PC-3 (cell line): ENCODE measurements at regions not wholly inside any gene's neighbourhood (a gene's known extent, or its start where the extent isn't known, plus 50 kb on each side); places are given as distances from the start of the nearest gene placed in this dataset.
A peak's percentile ranks its signal among the peaks of the same experiment; 100 is the strongest.

ENCODE experiments used
- ATAC-seq: fragments of 200-7000 bp; cut with Tn5 transposase; 2 replicates; pipeline ENCODE4 v1.9.1; 2020; ENCODE audit warnings: mild to moderate bottlenecking, moderate library complexity
- BruUV-seq: library from RNA; stranded (reverse); fragments of 400-500 nt; replicated peaks from 2 replicates; lab custom pipeline; 2021; lab: Mats Ljungman, UMichigan
- CTCF ChIA-PET: fragments of 300-600 bp; sonication (Branson Sonifier 250); formaldehyde crosslinking; loops from one replicate; lab custom pipeline; 2022; ENCODE audit warnings: antibody characterized with exemption; lab: Charles Lee
- POLR2A ChIA-PET: fragments of 300-600 bp; sonication (Branson Sonifier 250); formaldehyde crosslinking; loops from one replicate; lab custom pipeline; 2022; ENCODE audit warnings: antibody characterized with exemption; ENCODE audit not compliant: unreplicated experiment; lab: Charles Lee
- DNase-seq: peaks from one replicate; pipeline ENCODE4 v3.0.0-alpha.2; 2015
- H2AFZ ChIP-seq: fragments of 300-600 bp; sonication (generic); 2 replicates; pipeline ENCODE4 v1.6.0; 2016; ENCODE audit warnings: antibody characterized with exemption, low read length
- H3F3A ChIP-seq: fragments of 300-600 bp; sonication (generic); one replicate; pipeline ENCODE4 v1.6.0; 2017; ENCODE audit warnings: antibody characterized with exemption, low read length, control low read depth, mild to moderate bottlenecking; ENCODE audit not compliant: unreplicated experiment
- H3K27ac ChIP-seq: fragments of 300-600 bp; sonication (generic); 2 replicates; pipeline ENCODE4 v1.5.1; 2016; ENCODE audit warnings: mild to moderate bottlenecking, low read length
- H3K27me3 ChIP-seq: fragments of 300-600 bp; sonication (generic); 2 replicates; pipeline ENCODE4 v1.6.1; 2016; ENCODE audit warnings: low read length, mixed read lengths
- H3K36me3 ChIP-seq: fragments of 300-600 bp; sonication (generic); 2 replicates; pipeline ENCODE4 v1.6.1; 2016; ENCODE audit warnings: low read depth, mixed run types, low read length, mixed read lengths
- H3K4me1 ChIP-seq: fragments of 300-600 bp; sonication (generic); 2 replicates; pipeline ENCODE4 v1.5.1; 2016; ENCODE audit warnings: low read length; ENCODE audit not compliant: insufficient read depth
- H3K4me2 ChIP-seq: fragments of 300-600 bp; sonication (generic); 2 replicates; pipeline ENCODE4 v1.6.0; 2016; ENCODE audit warnings: low read length
- H3K4me3 ChIP-seq: fragments of 300-600 bp; sonication (generic); 2 replicates; pipeline ENCODE4 v1.5.1; 2016; ENCODE audit warnings: mild to moderate bottlenecking, low read length, mixed read lengths
- H3K79me2 ChIP-seq: fragments of 300-600 bp; sonication (generic); 2 replicates; pipeline ENCODE4 v1.6.1; 2017; ENCODE audit warnings: low read length, mixed read lengths
- H3K9ac ChIP-seq: fragments of 300-600 bp; sonication (generic); 2 replicates; pipeline ENCODE4 v1.6.0; 2016; ENCODE audit warnings: mild to moderate bottlenecking, low read length
- H3K9me2 ChIP-seq: fragments of 300-600 bp; sonication (generic); replicated peaks from 2 replicates; pipeline ENCODE4 v1.6.1; 2016; ENCODE audit warnings: mixed run types, low read length, mixed read lengths
- H3K9me3 ChIP-seq: fragments of 300-600 bp; sonication (generic); 2 replicates; pipeline ENCODE4 v1.6.1; 2016; ENCODE audit warnings: low read length, mixed read lengths
- H4K20me1 ChIP-seq: fragments of 300-600 bp; sonication (generic); 2 replicates; pipeline ENCODE4 v1.6.1; 2016; ENCODE audit warnings: low read length, mixed read lengths
- CTCF ChIP-seq: fragments of 300-600 bp; sonication (generic); conservative IDR thresholded peaks from 2 replicates; pipeline ENCODE4 v1.5.1; 2017; ENCODE audit warnings: antibody characterized with exemption, low read depth, mild to moderate bottlenecking, low read length
- EZH2 ChIP-seq: fragments of 300-600 bp; sonication (generic); IDR thresholded peaks from one replicate; pipeline ENCODE4 v1.6.1; 2017; ENCODE audit warnings: antibody characterized with exemption, mild to moderate bottlenecking, low read length; ENCODE audit not compliant: unreplicated experiment
- EZH2phosphoT487 ChIP-seq: fragments of 300-600 bp; sonication (generic); IDR thresholded peaks from 2 replicates; pipeline ENCODE4 v1.6.1; 2018; ENCODE audit warnings: mild to moderate bottlenecking, antibody characterized with exemption, low read length, borderline replicate concordance
- intact Hi-C: fragments of 100-400 bp; cut with micrococcal nuclease; formaldehyde crosslinking; loops from 2 replicates; pipeline ENCODE4 v1.9.0; 2023

GRCh38 chr3:80308637-80309036, 540.8 kb upstream of the ROBO1 start:
- H3F3A ChIP-seq = no peaks in the 10 kb centered on the region
- no peaks in the 10 kb centered on the region for H3K27me3 ChIP-seq
- H3K4me1 ChIP-seq = no peaks in the 10 kb centered on the region
- H3K4me2 ChIP-seq = no peak overlapping the region
- H3K36me3 ChIP-seq = no peaks in the 10 kb centered on the region
- H3K9ac ChIP-seq = no peak overlapping the region
- CTCF ChIA-PET = no interaction called here
- H3K9me2 ChIP-seq = no peaks in the 10 kb centered on the region
- H3K9me3 ChIP-seq = no peaks in the 10 kb centered on the region
- no peak for DNase-seq
- H4K20me1 ChIP-seq = no peaks in the 10 kb centered on the region
- POLR2A ChIA-PET = no interaction called here
- 0 out of 2 replicates have a peak, but pooled peaks have one; percentile 14 for TF ChIP-seq CTCF
- TF ChIP-seq EZH2 = no peak
- H2AFZ ChIP-seq = no peak overlapping the region
- intact Hi-C loops = no loop called here
- no peaks in the 10 kb centered on the region for H3K79me2 ChIP-seq
- no peak for ATAC-seq
- H3K27ac ChIP-seq = no peak overlapping the region
- BruUV-seq = no TSS peak
- H3K4me3 ChIP-seq = no peak overlapping the region

- intact Hi-C loops = no loop called here
- no peaks in the 10 kb centered on the region for H3K9me3 ChIP-seq
- DNase-seq (no peak), ATAC-seq (no peak)
- no peaks in the 10 kb centered on the region for H3K27me3 ChIP-seq
- CTCF ChIA-PET = no interaction called here
- no peak for TF ChIP-seq EZH2phosphoT487
- TF ChIP-seq CTCF = no peak
- no peak for TF ChIP-seq EZH2
- no peak overlapping the region for H2AFZ ChIP-seq
- no peaks in the 10 kb centered on the region for H3F3A ChIP-seq
- no peaks in the 10 kb centered on the region for H3K9me2 ChIP-seq
- no peak overlapping the region for H3K9ac ChIP-seq
- H4K20me1 ChIP-seq = no peaks in the 10 kb centered on the region
- no peaks in the 10 kb centered on the region for H3K36me3 ChIP-seq
- no peak overlapping the region for H3K27ac ChIP-seq
- POLR2A ChIA-PET = no interaction called here
- no TSS peak for BruUV-seq
- H3K4me1 ChIP-seq = no peaks in the 10 kb centered on the region
- no peak overlapping the region for H3K4me2 ChIP-seq
- no peaks in the 10 kb centered on the region for H3K79me2 ChIP-seq
- no peak overlapping the region for H3K4me3 ChIP-seq
Measured at GRCh38 chr3:80307844-80308243, 540.0 kb upstream of the ROBO1 start.

- ChIA-PET CTCF (no interaction called here), POLR2A (no interaction called here)
- Histone ChIP-seq H3K9ac (no peak overlapping the region), H3K4me1 (no peaks in the 10 kb centered on the region), H3K9me2 (no peaks in the 10 kb centered on the region), H3F3A (no peaks in the 10 kb centered on the region), H2AFZ (no peak overlapping the region), H4K20me1 (no peaks in the 10 kb centered on the region), H3K4me3 (no peak overlapping the region), H3K79me2 (no peaks in the 10 kb centered on the region), H3K9me3 (no peaks in the 10 kb centered on the region), H3K36me3 (no peaks in the 10 kb centered on the region), H3K27ac (no peak overlapping the region), H3K27me3 (no peaks in the 10 kb centered on the region), H3K4me2 (no peak overlapping the region)
- BruUV-seq = no TSS peak
- no peak for TF ChIP-seq CTCF
- no peak for TF ChIP-seq EZH2
- no peak for TF ChIP-seq EZH2phosphoT487
- ATAC-seq (no peak), DNase-seq (no peak)
- intact Hi-C loops = no loop called here
Measured at GRCh38 chr3:80297720-80298119, 529.9 kb upstream of the ROBO1 start.
